Fibroblast of villous mesenchyme (primary cell): ENCODE measurements at regions not wholly inside any gene's neighbourhood (a gene's known extent, or its start where the extent isn't known, plus 50 kb on each side); places are given as distances from the start of the nearest gene placed in this dataset.
"Not testable (repeated sequence)": the region's sequence is repeated elsewhere in the genome, so short reads cannot be mapped to it uniquely, and the experiment has no call there.

Source experiments
- DNase-seq: peaks from one replicate; pipeline ENCODE4 v3.0.0-alpha.2; 2010; ENCODE audit warnings: low read depth
- H3K4me3 ChIP-seq: 2 replicates; pipeline ENCODE4 v1.5.1; 2011; ENCODE audit warnings: low read depth, mild to moderate bottlenecking, low read length
- CTCF ChIP-seq: IDR thresholded peaks from 2 replicates; pipeline ENCODE4 v1.5.1; 2012; ENCODE audit warnings: low read depth, mild to moderate bottlenecking, low read length; ENCODE audit not compliant: insufficient read depth

DNA sequence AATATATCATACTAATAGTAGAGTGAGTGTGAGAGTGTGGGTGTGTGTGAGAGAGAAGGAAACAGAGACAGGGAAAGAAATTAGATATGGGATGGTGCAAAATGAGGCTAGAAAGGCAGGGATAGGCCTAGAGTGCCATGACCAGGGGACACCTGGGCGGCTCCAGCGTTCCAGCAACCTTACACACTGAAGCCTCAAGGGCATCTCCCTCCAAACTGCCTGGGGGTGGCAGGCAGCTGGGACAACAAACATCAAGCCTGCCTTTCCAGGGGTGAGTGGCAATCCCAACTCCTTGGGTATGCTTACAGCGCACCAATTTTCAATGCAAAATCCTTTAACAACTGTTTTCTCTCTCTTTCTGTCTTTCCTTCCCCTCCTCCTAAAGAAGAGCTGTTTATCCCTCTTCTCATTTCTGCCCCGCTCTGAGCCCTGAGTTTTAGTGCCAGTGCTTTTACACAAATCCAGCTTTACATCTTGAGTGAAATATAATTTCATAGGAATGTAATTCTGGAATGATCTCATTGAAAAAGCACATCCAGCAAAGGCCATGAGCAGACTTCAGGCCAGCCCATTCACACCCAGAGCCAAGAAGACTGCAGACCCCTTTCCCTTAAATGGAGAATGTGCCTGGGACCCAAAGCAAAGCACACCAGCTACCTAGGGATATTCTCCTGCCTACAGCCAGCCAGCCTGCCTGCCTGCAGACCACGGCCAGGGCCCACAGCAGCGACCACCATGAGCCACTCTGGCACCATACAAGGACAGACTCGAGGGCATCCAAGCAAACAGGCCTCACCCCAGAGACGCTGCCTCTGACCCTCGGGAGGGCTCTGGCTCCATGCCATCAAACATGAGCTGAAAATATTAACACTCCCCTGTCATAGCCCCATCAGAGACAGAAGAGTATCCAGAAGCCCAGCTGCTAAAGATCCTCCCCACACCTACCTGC lies 90.3 kb downstream of the RPL27A start:
- TF ChIP-seq CTCF, result no peak
- DNase-seq, result no peak
- H3K4me3 ChIP-seq, result no peak overlapping the region

- no peak for TF ChIP-seq CTCF
- DNase-seq, result no peak
- H3K4me3 ChIP-seq, result no peak overlapping the region
These were observed 91.4 kb downstream of the RPL27A start for GRCh38 chr11:8773916-8774539.

DNA sequence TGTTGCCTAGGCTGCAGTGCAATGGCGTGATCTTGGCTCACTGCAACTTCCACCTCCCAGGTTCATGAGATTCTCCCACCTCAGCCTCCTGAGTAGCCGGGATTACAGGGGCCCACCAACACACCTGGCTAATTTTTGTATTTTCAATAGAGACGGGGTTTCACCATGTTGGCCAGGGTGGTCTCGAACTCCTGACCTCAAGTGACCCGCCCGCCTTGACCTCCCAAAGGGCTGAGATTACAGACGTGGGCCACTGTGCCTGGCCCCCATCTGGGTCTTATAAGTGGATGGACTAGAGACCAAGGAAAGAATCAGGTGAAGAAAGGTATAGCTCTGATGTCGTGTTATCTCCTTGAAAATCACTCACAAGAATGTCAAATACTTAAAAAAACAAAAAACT lies 92.3 kb downstream of the RPL27A start:
- not testable (repeated sequence) for DNase-seq, H3K4me3 ChIP-seq

DNA sequence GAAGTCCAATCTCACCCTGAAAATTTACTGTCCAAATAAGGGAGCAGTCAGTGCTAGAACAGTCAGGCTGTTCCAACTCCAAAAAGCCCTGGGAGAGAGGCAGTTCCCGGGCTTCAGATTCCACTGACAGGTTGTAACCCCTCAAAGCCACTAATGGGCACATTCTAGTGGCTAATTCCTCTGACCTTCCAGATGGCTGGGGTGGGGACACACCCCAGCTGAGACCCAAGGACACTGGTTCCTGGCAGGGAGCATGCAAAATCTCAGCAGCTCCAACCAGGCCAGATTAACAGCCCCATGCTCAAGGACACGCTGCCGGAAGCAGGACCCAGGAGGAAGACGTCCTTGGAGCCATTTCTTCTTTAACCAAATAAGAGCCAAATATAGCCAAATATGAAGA lies 92.7 kb downstream of the RPL27A start:
- no peak for DNase-seq
- no peak for TF ChIP-seq CTCF
- no peak overlapping the region for H3K4me3 ChIP-seq

- no peak for TF ChIP-seq CTCF
- DNase-seq, result no peak
- H3K4me3 ChIP-seq, result no peak overlapping the region
These were observed 93.1 kb downstream of the RPL27A start for GRCh38 chr11:8775734-8776133.

- H3K4me3 ChIP-seq, result no peak overlapping the region
- TF ChIP-seq CTCF, result no peak
- no peak for DNase-seq
These were observed 93.6 kb downstream of the RPL27A start for GRCh38 chr11:8776209-8776608.

- DNase-seq, result peak; percentile 60
These were observed 95.5 kb downstream of the RPL27A start for GRCh38 chr11:8777907-8778767.

More at GRCh38 chr11:8777907-8778767, 95.5 kb downstream of the RPL27A start:
- TF ChIP-seq CTCF, result no peak
- no peak overlapping the region for H3K4me3 ChIP-seq
